ENCODE measurements at regions not wholly inside any gene's neighbourhood (a gene's known extent, or its start where the extent isn't known, plus 50 kb on each side); places are given as distances from the start of the nearest gene placed in this dataset.
"Not testable (repeated sequence)": the region's sequence is repeated elsewhere in the genome, so short reads cannot be mapped to it uniquely, and the experiment has no call there.

DNA sequence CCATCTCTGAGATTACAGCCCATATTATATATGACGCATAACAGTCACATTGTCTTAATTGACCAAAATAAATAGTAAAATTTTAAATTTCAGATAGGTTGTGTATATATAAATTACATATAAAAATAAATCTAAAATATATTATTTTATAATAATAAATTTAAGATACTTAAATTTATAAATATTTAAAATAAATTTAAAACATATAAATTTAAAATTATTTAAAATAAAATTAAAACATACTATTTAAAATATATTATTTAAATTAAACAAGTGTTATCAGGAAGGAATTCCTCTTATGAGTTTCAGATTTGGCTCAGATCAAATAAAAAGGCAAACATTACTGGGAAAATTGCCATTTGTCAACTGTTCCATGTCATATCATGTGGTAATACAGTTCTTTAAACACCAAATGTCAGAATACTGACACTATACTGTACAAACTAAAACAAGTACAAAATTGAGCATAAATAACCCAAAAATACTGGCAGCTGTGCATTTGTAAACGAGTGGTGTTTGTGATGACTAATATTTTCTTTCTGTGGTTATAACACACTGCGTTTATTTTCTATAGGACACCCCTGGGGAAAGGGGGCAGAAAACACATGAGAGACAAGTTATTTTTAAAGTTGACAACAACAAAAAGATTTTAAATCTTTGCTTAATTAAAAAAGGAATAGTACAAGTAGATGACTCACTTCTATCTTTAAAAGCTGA lies 71.3 kb upstream of the DGKB start:
- no peak for DNase-seq (ENCODE audit: low read depth in 2 of 3, low spot score in 1 of 3)

DNA sequence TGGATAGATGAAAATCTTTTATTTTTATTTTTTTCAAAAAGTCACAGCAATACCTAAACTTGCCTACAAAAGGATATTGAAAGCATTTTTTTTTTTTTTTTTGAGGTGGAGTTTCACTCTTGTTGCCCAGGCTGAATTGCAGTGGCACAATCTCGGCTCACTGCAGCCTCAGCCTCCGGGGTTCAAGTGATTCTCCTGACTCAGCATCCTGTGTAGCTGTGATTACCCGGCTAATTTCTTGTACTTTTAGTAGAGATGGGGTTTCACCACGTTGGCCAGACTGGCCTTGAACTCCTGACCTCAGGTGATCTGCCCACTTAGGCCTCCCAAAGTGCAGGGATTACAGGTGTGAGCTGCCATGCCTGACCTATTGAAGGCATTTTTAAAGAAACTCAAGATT lies 69.1 kb upstream of the DGKB start:
- not testable (repeated sequence) for DNase-seq (ENCODE audit: low read depth in 2 of 3, low spot score in 1 of 3)

- not testable (repeated sequence) for DNase-seq (ENCODE audit: low read depth in 2 of 3, low spot score in 1 of 3)
Measured at GRCh38 chr7:14967376-14967775, 64.8 kb upstream of the DGKB start.

- no peak for DNase-seq (ENCODE audit: low read depth in 2 of 3, low spot score in 1 of 3)
Measured at GRCh38 chr7:14962778-14963177, 60.2 kb upstream of the DGKB start.

DNA sequence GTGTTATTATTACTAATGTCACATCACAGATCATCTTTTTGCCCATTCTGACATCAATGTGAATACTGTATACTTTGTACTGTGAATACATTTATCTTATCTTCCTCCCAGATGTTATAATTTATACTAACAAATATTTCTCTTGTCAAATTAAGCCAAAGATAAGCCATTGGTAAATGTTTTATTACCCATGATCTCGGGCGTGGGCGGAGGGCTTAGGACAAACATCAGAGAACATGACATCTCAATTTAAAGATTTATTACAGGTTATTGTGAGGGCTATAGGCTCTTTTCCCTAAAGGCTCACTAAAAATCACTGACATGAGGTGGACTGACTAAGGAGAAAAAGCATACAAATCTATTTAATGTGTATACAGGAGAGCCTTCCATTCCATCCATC lies 58.2 kb upstream of the DGKB start:
- DNase-seq (ENCODE audit: low read depth in 2 of 3, low spot score in 1 of 3), result no peak

GRCh38 chr7:14959339-14959738 lies 56.8 kb upstream of the DGKB start:
- DNase-seq (ENCODE audit: low read depth in 2 of 3, low spot score in 1 of 3), result no peak

DNA sequence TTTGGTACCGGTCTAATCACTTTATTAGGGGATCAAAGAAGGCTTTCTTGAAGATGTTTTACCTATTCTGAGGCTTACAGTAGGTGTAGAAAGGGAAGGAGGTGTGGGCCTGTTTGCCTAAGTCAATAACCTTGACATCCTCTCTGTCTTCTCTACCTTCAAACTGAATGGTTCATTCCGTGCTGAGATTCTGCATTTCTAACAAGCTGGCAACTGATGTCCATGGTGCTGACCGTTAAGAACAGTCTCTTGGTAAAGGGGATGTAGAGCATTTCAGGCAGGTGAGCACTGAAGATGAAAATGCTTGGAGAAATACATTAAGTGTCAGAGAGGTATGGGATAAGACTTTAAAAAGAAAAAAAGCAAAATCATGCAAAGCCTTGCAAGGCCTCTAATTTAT lies 51.5 kb upstream of the DGKB start:
- DNase-seq (ENCODE audit: low read depth in 2 of 3, low spot score in 1 of 3), result no peak
